Left lung (tissue), 4 donors: ENCODE measurements at regions not wholly inside any gene's neighbourhood (a gene's known extent, or its start where the extent isn't known, plus 50 kb on each side); places are given as distances from the start of the nearest gene placed in this dataset.

Source experiments
- ATAC-seq: fragments of 200-7000 bp; cut with Tn5 transposase; one replicate; pipeline ENCODE4 v1.9.1; 2020; ENCODE audit warnings: moderate library complexity
- DNase-seq, 4 donors: peaks; one replicate each; pipeline ENCODE4 v3.0.0-alpha.2; 2013 to 2020
- H3K27ac ChIP-seq, 2 donors: fragments of 200-600 bp; sonication (generic) in 1 of 2; one replicate each; pipeline versions ENCODE4 v1.5.0 to v1.8.0; 2020 to 2021
- H3K27me3 ChIP-seq, 2 donors: fragments of 200-600 bp; sonication (generic) in 1 of 2; one replicate each; pipeline versions ENCODE4 v1.5.0 to v1.8.0; 2020 to 2021
- H3K36me3 ChIP-seq, 2 donors: fragments of 200-600 bp; sonication (generic) in 1 of 2; one replicate each; pipeline versions ENCODE4 v1.5.0 to v1.8.0; 2020 to 2021
- H3K4me1 ChIP-seq, 2 donors: fragments of 200-600 bp; one replicate each; pipeline ENCODE4 v1.8.0; 2021
- H3K4me3 ChIP-seq, 2 donors: fragments of 200-600 bp; sonication (generic) in 1 of 2; one replicate each; pipeline versions ENCODE4 v1.5.0 to v1.8.0; 2020 to 2021; ENCODE audit warnings: mild to moderate bottlenecking in 1 of 2
- H3K9me3 ChIP-seq, 2 donors: fragments of 200-600 bp; sonication (generic) in 1 of 2; one replicate each; pipeline versions ENCODE4 v1.5.0 to v1.8.0; 2020 to 2021
- intact Hi-C, 2 donors: fragments of 100-400 bp; cut with DNase I; formaldehyde crosslinking; loops; one replicate each; pipeline versions ENCODE4 v1.11.2 to v1.14.2; 2022
- TF ChIP-seq, protein P1 (sequence below), 2 donors: fragments of 200-600 bp; sonication (generic) in 1 of 2; IDR thresholded peaks; one replicate each; pipeline versions ENCODE4 v1.5.0 to v1.8.0; 2021; ENCODE audit warnings: antibody characterized with exemption in 2 of 2
- donor health status: DM: no; HTN: yes; CAD: no.
- donor health status: DM: no; HTN: no; CAD: no.

DNA sequence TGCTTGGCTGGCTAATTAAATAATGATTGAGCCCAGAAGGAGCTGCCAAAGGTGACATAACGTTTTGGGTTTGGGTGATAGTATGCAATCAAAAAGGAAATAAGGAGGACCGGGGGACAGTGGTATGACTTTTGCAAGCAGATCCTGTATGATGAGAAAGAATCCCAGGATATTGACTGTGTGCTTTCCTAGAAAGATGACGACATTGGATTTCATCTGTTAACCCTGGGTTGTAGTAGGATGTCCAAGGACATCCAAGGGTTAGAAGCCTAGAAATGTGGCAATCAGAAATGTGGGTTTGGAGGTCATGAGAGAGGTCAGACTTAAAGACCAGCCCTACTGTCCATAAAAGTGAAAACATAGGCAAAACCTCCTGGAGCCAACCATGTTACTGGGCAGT, 50.3 kb upstream of the HMHB1 start:
- DNase-seq (no peak), ATAC-seq (no peak)
- Histone ChIP-seq H3K27me3 (no peaks in the 10 kb centered on the region), H3K4me3 (no peak overlapping the region), H3K9me3 (no peaks in the 10 kb centered on the region), H3K36me3 (no peaks in the 10 kb centered on the region), H3K27ac (no peak overlapping the region), H3K4me1 (no peaks in the 10 kb centered on the region)
- intact Hi-C loops: no loop called here
- TF ChIP-seq, protein P1, sequence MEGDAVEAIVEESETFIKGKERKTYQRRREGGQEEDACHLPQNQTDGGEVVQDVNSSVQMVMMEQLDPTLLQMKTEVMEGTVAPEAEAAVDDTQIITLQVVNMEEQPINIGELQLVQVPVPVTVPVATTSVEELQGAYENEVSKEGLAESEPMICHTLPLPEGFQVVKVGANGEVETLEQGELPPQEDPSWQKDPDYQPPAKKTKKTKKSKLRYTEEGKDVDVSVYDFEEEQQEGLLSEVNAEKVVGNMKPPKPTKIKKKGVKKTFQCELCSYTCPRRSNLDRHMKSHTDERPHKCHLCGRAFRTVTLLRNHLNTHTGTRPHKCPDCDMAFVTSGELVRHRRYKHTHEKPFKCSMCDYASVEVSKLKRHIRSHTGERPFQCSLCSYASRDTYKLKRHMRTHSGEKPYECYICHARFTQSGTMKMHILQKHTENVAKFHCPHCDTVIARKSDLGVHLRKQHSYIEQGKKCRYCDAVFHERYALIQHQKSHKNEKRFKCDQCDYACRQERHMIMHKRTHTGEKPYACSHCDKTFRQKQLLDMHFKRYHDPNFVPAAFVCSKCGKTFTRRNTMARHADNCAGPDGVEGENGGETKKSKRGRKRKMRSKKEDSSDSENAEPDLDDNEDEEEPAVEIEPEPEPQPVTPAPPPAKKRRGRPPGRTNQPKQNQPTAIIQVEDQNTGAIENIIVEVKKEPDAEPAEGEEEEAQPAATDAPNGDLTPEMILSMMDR (IDR thresholded peaks at IDR 0.05): no peak

DNA sequence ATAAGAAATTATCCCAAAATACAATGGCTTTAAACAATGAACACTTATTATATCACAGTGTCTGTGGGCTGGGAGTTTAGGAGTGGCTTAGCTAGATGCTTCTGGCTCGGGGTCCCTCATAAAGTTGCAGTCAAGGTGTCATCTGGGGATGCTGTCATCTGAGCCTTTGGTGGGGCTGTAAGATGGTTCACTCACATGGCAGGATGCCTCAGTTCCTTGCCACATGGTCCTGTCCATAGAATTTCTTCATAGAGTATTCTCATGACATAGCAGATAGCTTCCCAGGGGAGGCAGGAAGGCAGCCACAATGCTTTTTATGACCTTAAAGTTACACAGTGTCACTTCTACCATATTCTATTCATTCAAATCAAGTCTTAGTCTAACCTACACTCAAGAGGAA, 51.2 kb upstream of the HMHB1 start:
- Histone ChIP-seq H3K4me1 (no peaks in the 10 kb centered on the region), H3K4me3 (no peak overlapping the region), H3K36me3 (no peaks in the 10 kb centered on the region), H3K9me3 (no peaks in the 10 kb centered on the region), H3K27ac (no peak overlapping the region), H3K27me3 (no peaks in the 10 kb centered on the region)
- ATAC-seq (no peak), DNase-seq (no peak)
- TF ChIP-seq, protein P1 (IDR thresholded peaks at IDR 0.05): no peak
- intact Hi-C loops: no loop called here

DNA sequence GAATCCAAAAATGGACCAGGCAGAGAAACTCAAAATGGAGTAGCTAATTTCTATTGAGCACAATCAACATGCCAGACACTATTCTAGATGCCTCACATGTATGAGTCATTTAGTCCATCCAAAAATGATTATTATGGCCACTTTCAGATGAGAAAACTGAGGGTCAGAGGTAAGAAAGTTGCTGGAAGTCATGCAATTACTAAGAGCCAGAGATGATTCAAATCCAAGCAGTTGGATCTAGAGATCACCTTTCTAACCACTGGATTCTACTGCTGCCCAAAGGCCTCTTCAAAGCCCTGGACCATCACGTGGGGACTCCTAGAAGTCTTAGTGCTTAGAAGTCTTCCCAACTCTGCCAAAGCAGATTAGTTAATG, 51.8 kb upstream of the HMHB1 start:
- no peak for ATAC-seq
- TF ChIP-seq, protein P1 (IDR thresholded peaks at IDR 0.05): no peak
- intact Hi-C loops: no loop called here

DNA sequence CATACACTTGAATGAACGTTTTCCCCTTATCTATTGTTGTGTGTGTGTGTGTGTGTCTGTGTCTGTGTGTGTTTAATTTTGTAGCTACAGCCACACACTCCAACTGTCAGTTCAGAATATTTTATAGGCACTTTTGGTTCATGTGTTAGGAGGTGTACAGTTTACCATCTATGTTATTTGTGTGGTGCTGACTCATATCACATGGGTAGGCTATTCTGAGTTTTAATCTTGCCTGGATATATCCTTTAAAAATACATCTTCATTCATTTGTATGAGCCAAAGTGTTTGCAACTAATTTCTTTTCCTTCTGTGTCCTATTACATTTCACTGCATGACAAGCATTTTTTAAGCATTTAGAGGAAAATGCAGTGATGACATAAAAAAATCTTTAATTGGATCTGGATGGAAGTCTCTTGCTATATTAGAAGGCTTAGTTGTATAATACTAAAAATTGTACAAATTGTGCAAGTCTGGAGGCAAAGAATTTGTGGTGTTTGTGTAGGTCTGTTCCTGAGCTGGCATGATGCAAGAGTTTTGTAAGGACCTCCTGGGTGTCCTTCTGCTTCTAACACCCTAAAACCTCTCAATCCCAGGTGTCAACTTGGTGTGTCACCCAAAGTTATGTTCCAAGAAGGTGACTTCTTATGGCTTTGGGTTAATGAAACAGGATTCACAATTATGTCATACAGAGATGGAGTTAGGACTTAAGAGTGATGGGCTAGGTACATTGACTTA, 52.4 kb upstream of the HMHB1 start:
- DNase-seq: peak in 1 of 4 donors; percentile 57

More for the DNA sequence above, 51.8 kb upstream of the HMHB1 start:
- Histone ChIP-seq H3K27ac (no peak overlapping the region), H3K4me1 (no peaks in the 10 kb centered on the region), H3K36me3 (no peaks in the 10 kb centered on the region), H3K27me3 (no peaks in the 10 kb centered on the region), H3K9me3 (no peaks in the 10 kb centered on the region), H3K4me3 (no peak overlapping the region)
- no peak for DNase-seq

DNA sequence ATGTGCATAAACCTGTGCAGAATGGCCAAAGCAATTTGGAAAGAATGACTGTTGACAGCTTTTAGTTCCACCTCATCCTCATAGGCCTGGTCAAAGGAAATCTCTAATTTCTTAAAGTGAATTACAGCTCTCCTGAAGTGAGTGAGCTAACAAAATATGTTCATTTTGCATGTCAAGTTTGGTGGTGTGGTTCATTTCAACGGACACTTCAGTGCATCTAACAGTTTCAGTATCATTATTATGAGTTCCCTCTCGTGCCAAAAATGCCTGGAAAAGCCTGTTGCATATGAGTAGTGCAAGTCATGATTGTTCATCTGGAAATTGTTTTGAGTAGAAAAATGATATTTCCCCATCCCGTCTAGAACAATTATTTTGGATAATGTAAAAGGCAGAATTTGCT, 53.2 kb upstream of the HMHB1 start:
- Histone ChIP-seq H3K27me3 (no peaks in the 10 kb centered on the region), H3K4me1 (no peaks in the 10 kb centered on the region), H3K36me3 (no peaks in the 10 kb centered on the region), H3K4me3 (no peak overlapping the region), H3K27ac (no peak overlapping the region), H3K9me3 (no peaks in the 10 kb centered on the region)
- DNase-seq (peak in 2 of 4 donors; percentile 92 to 93), ATAC-seq (peak; percentile 30)
- intact Hi-C loops: no loop called here
- TF ChIP-seq, protein P1 (IDR thresholded peaks at IDR 0.05): no peak

More for the DNA sequence above, 52.4 kb upstream of the HMHB1 start:
- ATAC-seq: no peak
- H3K27me3 ChIP-seq: no peaks in the 10 kb centered on the region
- H3K9me3 ChIP-seq: no peaks in the 10 kb centered on the region
- H3K4me3 ChIP-seq: no peak overlapping the region
- no peaks in the 10 kb centered on the region for H3K36me3 ChIP-seq
- intact Hi-C loops: no loop called here
- TF ChIP-seq, protein P1 (IDR thresholded peaks at IDR 0.05): no peak
- H3K4me1 ChIP-seq: no peaks in the 10 kb centered on the region
- H3K27ac ChIP-seq: no peak overlapping the region
